Activated T-helper 17 cell treated with anti-CD3 and anti-CD28 coated beads, Interleukin-2, amount 50 U/mL, for 72 hours (primary cell): ENCODE measurements at regions not wholly inside any gene's neighbourhood (a gene's known extent, or its start where the extent isn't known, plus 50 kb on each side); places are given as distances from the start of the nearest gene placed in this dataset.
"Not testable (repeated sequence)": the region's sequence is repeated elsewhere in the genome, so short reads cannot be mapped to it uniquely, and the experiment has no call there.

Experiments
- ATAC-seq: fragments of 150-1000 bp; cut with Tn5 transposase; replicated peaks from 2 replicates; pipeline ENCODE4 v1.10.0; 2021; ENCODE audit warnings: mild to moderate bottlenecking, moderate library complexity
- H3K27ac Mint-ChIP-seq: one replicate; pipeline ENCODE4 v1.8.0; 2022; ENCODE audit warnings: mixed read lengths
- H3K27me3 Mint-ChIP-seq: one replicate; pipeline ENCODE4 v1.8.0; 2022; ENCODE audit warnings: mixed read lengths
- H3K36me3 Mint-ChIP-seq: one replicate; pipeline ENCODE4 v1.8.0; 2022; ENCODE audit warnings: low read depth, mild to moderate bottlenecking, mixed read lengths
- H3K4me1 Mint-ChIP-seq: one replicate; pipeline ENCODE4 v1.8.0; 2022; ENCODE audit warnings: mixed read lengths
- H3K4me3 Mint-ChIP-seq: one replicate; pipeline ENCODE4 v1.8.0; 2022; ENCODE audit warnings: mild to moderate bottlenecking, mixed read lengths
- H3K9me3 Mint-ChIP-seq: one replicate; pipeline ENCODE4 v1.8.0; 2022; ENCODE audit warnings: mixed read lengths

DNA sequence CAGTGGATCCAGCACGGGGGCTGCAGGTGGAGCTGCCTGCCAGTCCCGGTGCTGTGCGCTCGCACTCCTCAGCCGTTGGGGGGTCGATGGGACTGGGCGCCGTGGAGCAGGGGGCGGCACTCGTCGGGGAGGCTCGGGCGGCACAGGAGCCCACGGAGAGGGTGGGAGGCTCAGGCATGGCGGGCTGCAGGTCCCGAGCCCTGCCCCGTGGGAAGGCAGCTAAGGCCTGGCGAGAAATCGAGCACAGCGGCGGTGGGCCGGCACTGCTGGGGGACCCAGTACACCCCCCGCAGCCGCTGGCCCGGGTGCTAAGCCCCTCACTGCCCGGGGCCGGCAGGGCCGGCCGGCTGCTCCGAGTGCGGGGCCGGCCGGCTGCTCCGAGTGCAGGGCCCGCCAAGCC lies 52.3 kb upstream of the MARK1 start:
- not testable (repeated sequence) for H3K4me1 Mint-ChIP-seq

DNA sequence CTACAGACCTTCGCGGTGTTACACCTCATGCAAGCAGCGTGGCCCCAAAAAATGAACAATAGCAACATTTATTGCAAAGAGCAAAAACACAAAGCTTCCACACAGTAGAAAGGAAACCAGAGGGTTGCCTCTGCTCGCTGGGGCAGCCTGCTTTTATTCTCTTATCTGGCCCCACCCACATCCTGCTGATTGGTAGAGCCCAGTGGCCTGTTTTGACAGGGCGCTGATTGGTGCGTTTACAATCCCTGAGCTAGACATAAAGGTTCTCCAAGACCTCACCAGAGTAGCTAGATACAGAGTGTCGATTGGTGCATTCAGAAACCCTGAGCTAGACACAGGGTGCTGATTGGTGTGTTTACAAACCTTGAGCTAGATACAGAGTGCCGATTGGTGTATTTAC lies 52.8 kb upstream of the MARK1 start:
- not testable (repeated sequence) for ATAC-seq, H3K9me3 Mint-ChIP-seq, H3K27ac Mint-ChIP-seq, H3K27me3 Mint-ChIP-seq, H3K4me3 Mint-ChIP-seq, H3K4me1 Mint-ChIP-seq, H3K36me3 Mint-ChIP-seq

More for the DNA sequence above, 52.3 kb upstream of the MARK1 start:
- not testable (repeated sequence) for ATAC-seq, H3K36me3 Mint-ChIP-seq, H3K9me3 Mint-ChIP-seq, H3K4me3 Mint-ChIP-seq, H3K27ac Mint-ChIP-seq, H3K27me3 Mint-ChIP-seq

DNA sequence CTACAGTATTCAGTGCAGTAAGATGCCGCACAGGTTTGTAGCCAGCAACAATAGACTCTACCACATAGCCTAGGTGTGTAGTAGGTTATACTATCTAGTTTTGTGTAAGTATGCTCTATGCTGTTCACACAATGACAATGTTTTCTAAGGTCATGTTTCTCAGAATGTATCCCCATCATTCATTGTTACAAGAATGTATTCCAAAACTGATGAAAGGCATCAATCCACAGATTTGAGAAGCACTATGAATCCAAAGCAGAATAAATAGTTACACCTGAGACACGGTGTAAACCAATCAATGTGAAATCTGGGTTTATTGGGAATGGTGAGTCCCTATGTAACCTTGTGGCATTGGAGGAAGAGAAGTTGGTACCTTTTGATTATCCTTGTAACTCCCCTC lies 54.5 kb upstream of the MARK1 start:
- ATAC-seq, result no peak
- Mint-ChIP-seq H3K9me3 (peaks cover 3% of the 10 kb centered on the region), H3K4me3 (no peak overlapping the region)

GRCh38 chr1:220462752-220463151 lies 65.2 kb upstream of the MARK1 start:
- Mint-ChIP-seq H3K27me3 (peaks cover 5% of the 10 kb centered on the region), H3K9me3 (no peaks in the 10 kb centered on the region), H3K4me3 (no peak overlapping the region), H3K27ac (no peak overlapping the region), H3K36me3 (no peaks in the 10 kb centered on the region), H3K4me1 (no peaks in the 10 kb centered on the region)
- ATAC-seq, result no peak

More for the DNA sequence above, 54.5 kb upstream of the MARK1 start:
- Mint-ChIP-seq H3K27ac (no peak overlapping the region), H3K27me3 (peaks cover 5% of the 10 kb centered on the region), H3K36me3 (no peaks in the 10 kb centered on the region), H3K4me1 (no peaks in the 10 kb centered on the region)

DNA sequence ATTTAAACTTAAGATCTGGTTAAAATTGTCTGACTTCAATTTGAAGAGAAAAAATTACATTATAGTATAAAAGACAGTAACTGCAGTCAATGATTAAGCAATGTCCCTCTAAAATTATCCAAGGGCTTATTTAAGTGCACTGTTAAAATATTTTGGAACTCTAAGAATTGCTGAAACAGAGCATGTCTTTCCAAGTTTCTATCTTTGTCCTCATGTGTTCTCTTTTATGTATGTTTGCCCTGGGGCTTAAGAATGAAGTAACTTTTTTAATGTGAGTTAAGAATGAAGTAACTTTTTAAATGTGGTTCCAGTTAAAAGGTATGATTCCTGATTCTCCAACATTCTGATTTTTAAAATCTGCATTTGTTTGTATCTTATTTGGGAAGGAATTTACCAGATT lies 69.0 kb upstream of the MARK1 start:
- peaks cover 14% of the 10 kb centered on the region for H3K27me3 Mint-ChIP-seq

DNA sequence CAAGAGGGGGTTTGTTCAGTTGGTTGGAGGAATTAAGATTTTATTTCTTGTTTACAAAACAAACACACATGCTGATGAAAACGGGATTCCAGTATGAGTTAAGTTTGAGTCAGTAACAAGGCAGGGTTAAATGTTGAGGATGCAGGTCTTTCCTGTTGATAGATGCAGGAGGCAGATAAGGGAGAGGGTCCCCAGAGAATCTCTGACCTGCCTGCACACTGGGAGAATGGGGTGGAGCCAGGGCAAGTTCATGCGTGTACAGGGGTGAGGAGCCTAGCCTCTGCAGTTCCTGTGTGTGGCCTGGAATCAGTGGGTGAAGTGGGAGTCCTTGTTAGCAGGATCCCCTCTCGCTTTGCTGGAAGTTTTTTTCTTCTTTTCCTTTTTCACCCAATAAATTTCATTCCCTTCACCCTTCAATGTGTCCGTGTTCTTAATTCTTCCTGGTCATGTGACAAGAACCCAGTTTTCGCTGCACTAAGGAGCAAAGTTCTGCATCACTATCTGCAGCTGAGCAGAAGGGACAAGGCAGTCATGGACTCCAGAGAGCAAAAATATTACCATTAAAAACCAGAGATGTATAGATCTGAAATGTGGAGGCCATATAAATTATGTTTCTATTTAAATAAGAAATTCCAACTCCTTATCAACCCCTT lies 69.9 kb upstream of the MARK1 start:
- Mint-ChIP-seq H3K9me3 (no peaks in the 10 kb centered on the region), H3K4me3 (no peak overlapping the region), H3K36me3 (no peaks in the 10 kb centered on the region), H3K27me3 (peaks cover 22% of the 10 kb centered on the region), H3K4me1 (no peaks in the 10 kb centered on the region), H3K27ac (no peak overlapping the region)
- no peak for ATAC-seq

More for the DNA sequence above, 69.0 kb upstream of the MARK1 start:
- Mint-ChIP-seq H3K36me3 (no peaks in the 10 kb centered on the region), H3K9me3 (no peaks in the 10 kb centered on the region), H3K27ac (no peak overlapping the region), H3K4me3 (no peak overlapping the region), H3K4me1 (no peaks in the 10 kb centered on the region)
- ATAC-seq, result no peak

DNA sequence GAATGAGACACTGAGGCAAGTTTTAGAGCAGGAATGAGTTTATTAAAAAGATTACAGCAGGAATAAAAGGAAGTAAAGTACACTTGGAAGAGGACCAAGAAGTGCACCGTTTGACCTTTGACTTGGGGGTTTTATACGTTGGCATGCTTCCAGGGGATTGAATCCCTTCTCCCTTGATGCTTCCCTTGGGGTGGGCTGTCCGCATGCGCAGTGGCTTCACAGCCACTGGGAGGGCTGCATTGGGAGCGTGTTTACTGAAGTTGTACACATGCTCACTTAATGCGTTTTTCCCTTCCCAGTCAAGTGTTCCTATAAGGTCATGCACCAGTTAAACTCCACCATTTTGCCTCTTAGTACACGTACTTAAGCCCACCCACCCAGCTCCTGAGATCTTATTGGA lies 72.4 kb upstream of the MARK1 start:
- Mint-ChIP-seq H3K4me3 (no peak overlapping the region), H3K27me3 (peaks cover 27% of the 10 kb centered on the region), H3K4me1 (no peaks in the 10 kb centered on the region), H3K27ac (no peak overlapping the region), H3K9me3 (no peaks in the 10 kb centered on the region), H3K36me3 (no peaks in the 10 kb centered on the region)
- ATAC-seq, result no peak

GRCh38 chr1:220454155-220454777 lies 73.7 kb upstream of the MARK1 start:
- ATAC-seq, result no peak
- H3K27ac Mint-ChIP-seq, result no peak overlapping the region
- H3K36me3 Mint-ChIP-seq, result no peaks in the 10 kb centered on the region
- H3K4me3 Mint-ChIP-seq, result no peak overlapping the region
- no peaks in the 10 kb centered on the region for H3K4me1 Mint-ChIP-seq
- H3K27me3 Mint-ChIP-seq, result peaks cover 31% of the 10 kb centered on the region
- no peaks in the 10 kb centered on the region for H3K9me3 Mint-ChIP-seq

DNA sequence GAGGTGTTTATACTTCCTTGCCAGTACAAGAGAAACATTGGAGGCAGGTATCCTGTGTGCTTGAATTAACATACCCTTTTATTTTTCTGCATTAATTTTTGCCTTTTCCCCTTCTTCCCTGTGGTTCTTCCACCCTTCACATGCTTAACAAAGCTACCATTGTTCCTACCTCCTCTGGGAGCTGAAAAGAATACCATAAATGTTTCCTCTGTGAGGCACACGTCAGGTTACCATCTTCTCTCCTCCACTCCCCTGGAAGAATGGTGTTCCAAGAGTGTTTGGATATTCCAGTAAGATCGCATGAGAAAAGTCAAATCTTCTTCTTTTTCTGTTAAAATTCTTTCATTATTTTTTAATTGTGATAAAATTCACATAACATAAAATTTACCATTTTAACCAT lies 74.6 kb upstream of the MARK1 start:
- H3K9me3 Mint-ChIP-seq, result no peaks in the 10 kb centered on the region
- H3K36me3 Mint-ChIP-seq, result no peaks in the 10 kb centered on the region
- no peak overlapping the region for H3K4me3 Mint-ChIP-seq
- H3K27ac Mint-ChIP-seq, result no peak overlapping the region
- H3K4me1 Mint-ChIP-seq, result no peaks in the 10 kb centered on the region
- no peak for ATAC-seq
- peaks cover 31% of the 10 kb centered on the region for H3K27me3 Mint-ChIP-seq

DNA sequence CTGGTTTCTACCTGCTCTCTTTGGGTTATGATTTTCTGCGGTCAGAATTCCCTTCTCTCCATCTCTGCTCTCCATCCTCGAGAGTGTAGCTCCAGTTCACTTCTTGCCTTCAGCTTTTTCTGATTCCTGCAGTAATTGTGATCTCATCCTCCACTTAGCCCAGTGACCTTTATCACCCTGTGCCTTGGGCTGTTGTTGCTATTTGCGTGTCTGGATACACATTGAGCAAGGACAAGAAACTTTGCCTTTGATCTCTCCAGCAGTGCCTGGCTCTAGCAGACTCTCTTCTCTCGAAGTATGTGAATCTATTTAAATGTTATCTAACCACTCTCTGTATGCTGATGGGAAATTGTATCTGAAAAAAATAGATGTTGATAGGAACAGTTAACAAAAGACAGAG lies 76.4 kb upstream of the MARK1 start:
- Mint-ChIP-seq H3K27ac (no peak overlapping the region), H3K27me3 (peaks cover 31% of the 10 kb centered on the region), H3K4me1 (no peaks in the 10 kb centered on the region), H3K36me3 (no peaks in the 10 kb centered on the region), H3K4me3 (no peak overlapping the region), H3K9me3 (no peaks in the 10 kb centered on the region)
- ATAC-seq, result no peak

DNA sequence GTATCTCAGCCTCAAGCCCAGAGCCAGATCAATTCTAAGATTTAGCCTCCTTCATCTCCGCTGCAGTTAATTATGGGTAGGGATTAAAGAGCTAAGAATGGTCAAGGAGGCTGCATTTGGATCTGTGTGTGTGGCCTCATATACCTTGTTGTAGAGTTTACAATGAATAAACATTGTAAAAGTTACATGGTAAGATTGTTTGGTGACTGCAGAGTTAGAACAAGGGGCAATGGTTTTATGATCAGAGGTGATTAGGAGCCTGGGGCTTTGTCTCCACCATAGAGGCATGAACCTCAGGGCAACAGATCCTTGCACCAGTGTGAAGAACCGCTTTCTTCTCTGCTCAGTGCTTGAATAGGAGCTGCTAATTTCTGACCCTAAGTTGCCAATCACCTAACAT lies 77.0 kb upstream of the MARK1 start:
- Mint-ChIP-seq H3K4me1 (no peaks in the 10 kb centered on the region), H3K4me3 (no peak overlapping the region), H3K9me3 (no peaks in the 10 kb centered on the region), H3K36me3 (no peaks in the 10 kb centered on the region), H3K27ac (no peak overlapping the region), H3K27me3 (peaks cover 31% of the 10 kb centered on the region)
- ATAC-seq, result no peak

DNA sequence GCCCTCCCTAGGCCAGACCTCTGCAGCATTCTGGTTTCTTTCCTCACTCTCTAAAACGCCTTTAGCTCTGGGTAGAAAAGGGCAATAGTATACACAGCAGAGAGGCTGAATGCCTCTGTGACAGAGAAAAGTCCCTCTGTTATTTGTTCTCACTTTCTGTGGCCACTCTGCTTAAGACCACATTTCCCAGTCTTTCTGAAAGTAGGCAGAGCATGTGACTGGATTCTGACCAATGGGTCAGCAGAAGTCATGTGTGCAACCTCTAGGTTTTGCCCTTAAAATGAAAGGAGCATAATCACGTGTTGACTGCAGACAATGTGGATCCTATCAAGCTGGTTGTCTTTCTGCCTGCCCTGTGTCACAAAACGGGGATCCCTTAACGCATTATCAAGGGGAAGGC lies 79.7 kb upstream of the MARK1 start:
- no peak for ATAC-seq
- Mint-ChIP-seq H3K27me3 (peaks cover 18% of the 10 kb centered on the region), H3K36me3 (no peaks in the 10 kb centered on the region), H3K4me3 (no peak overlapping the region), H3K27ac (no peak overlapping the region), H3K4me1 (no peaks in the 10 kb centered on the region), H3K9me3 (no peaks in the 10 kb centered on the region)

- H3K27ac Mint-ChIP-seq, H3K9me3 Mint-ChIP-seq, H3K4me1 Mint-ChIP-seq, H3K4me3 Mint-ChIP-seq, ATAC-seq, H3K36me3 Mint-ChIP-seq: not testable (repeated sequence)
- H3K27me3 Mint-ChIP-seq, result peaks cover 17% of the 10 kb centered on the region
Observed at GRCh38 chr1:220444586-220444985, 83.3 kb upstream of the MARK1 start.

DNA sequence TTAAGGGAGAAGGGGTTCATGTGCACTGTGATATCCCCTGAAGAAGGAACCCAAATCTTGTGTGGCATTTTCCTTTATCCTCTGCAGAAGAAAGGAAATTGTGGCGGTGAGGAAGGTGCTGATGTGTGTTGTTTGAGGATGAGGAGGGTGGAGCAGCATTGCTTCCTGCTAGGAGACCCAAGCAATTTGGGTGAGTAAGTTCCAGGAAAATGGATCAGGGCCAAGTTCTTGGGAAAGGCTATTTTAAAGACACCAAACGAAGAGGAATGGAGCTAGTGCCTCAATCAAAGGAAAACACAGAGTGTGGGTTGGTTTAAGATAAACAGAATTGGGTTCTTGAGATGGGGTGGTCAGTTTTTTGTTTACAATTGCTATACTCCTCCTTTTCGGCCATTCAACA lies 86.7 kb upstream of the MARK1 start:
- Mint-ChIP-seq H3K27ac (no peak overlapping the region), H3K4me3 (no peak overlapping the region), H3K4me1 (no peaks in the 10 kb centered on the region), H3K9me3 (no peaks in the 10 kb centered on the region), H3K27me3 (peaks cover 12% of the 10 kb centered on the region), H3K36me3 (no peaks in the 10 kb centered on the region)
- no peak for ATAC-seq

DNA sequence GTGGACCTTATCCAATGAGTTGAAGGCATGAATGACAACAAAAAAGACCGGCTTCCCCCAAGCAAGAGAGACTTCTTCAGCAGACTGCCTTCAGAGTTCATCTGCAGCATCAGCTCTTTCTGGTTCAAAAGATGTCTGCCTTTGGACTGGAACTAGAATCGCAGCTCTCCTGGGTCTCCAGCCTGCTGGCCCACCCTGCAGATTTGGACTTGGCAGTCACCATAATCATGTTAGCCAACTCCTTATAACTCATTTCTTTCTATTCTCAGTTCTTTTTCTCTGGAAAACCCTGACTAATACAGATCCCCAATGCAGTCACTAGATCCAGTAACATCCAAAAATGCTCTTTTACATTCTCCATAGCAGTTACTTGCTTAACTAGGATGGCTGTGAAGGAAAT lies 89.2 kb upstream of the MARK1 start:
- H3K9me3 Mint-ChIP-seq, result no peaks in the 10 kb centered on the region
- ATAC-seq, result no peak
- H3K27me3 Mint-ChIP-seq, result peaks cover 18% of the 10 kb centered on the region
- H3K27ac Mint-ChIP-seq, result no peak overlapping the region
- no peaks in the 10 kb centered on the region for H3K36me3 Mint-ChIP-seq
- H3K4me3 Mint-ChIP-seq, result no peak overlapping the region
- H3K4me1 Mint-ChIP-seq, result no peaks in the 10 kb centered on the region

DNA sequence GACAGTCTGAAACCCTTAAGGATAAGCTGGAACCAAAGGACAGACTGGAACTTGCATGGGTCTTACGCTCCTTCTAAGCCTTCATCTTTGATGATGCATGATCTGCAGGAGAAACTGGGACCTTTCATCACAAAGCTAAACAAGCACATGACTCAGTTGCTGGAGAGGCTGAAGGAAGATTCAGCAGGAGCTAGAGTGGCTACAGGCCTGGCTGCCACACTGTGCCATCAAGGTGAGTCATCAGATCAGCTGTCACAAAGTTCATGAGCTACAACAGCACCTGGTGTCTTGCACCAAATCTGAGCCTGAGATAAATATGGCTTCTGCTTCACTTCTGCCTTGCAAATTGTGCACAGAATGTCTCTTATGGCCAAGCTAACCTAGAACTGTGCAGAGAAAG lies 95.5 kb upstream of the MARK1 start:
- H3K4me3 Mint-ChIP-seq, result no peak overlapping the region
- peaks cover 14% of the 10 kb centered on the region for H3K27me3 Mint-ChIP-seq
- no peaks in the 10 kb centered on the region for H3K36me3 Mint-ChIP-seq
- no peak overlapping the region for H3K27ac Mint-ChIP-seq
- H3K9me3 Mint-ChIP-seq, result no peaks in the 10 kb centered on the region
- ATAC-seq, result no peak
- no peaks in the 10 kb centered on the region for H3K4me1 Mint-ChIP-seq
